Amniotic epithelial cell (primary cell): ENCODE measurements at regions not wholly inside any gene's neighbourhood (a gene's known extent, or its start where the extent isn't known, plus 50 kb on each side); places are given as distances from the start of the nearest gene placed in this dataset.
"Not testable (repeated sequence)": the region's sequence is repeated elsewhere in the genome, so short reads cannot be mapped to it uniquely, and the experiment has no call there.

ENCODE experiments used
- DNase-seq: peaks from one replicate; pipeline ENCODE4 v3.0.0-alpha.2; 2010; ENCODE audit warnings: low read depth

GRCh38 chr7:114806590-114807162 is 115.2 kb upstream of the MDFIC start:
- DNase-seq = peak; percentile 83

DNA sequence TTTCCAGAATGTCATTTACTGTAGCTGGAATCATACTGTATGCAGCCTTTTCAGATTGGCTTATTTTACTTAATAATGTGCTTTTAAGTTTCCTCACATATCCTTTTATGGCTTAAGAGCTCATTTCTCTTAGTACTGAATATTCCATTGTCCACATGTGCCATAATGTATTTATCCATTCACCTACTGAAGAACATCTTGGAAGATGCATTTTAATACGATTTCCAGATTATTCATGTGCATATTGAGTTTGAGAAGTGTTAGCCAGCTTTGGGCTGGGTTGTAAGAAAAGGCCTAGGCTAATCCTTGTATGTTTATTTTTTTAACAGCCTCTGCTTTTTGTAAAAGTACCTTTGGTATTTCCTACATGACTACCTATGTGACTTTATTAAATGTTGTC is 109.3 kb upstream of the MDFIC start:
- no peak for DNase-seq

DNA sequence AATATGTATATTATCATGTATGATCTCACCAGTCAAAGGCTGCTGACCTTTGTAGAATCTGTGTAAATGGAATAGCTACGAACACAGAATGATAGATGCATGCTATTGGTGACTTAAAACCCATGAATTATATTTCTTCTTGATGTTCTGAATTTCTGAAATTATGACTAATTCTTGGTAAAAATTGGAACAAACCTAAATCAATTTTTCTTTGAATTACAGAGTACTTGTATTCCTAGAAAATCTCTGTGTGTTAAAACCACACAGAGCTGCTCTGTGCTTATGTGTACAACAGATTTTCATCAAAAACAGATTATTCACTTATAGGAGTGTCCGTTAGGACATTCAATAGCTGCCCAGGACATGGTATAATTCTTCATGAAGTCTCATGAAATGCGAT is 108.3 kb upstream of the MDFIC start:
- no peak for DNase-seq

DNA sequence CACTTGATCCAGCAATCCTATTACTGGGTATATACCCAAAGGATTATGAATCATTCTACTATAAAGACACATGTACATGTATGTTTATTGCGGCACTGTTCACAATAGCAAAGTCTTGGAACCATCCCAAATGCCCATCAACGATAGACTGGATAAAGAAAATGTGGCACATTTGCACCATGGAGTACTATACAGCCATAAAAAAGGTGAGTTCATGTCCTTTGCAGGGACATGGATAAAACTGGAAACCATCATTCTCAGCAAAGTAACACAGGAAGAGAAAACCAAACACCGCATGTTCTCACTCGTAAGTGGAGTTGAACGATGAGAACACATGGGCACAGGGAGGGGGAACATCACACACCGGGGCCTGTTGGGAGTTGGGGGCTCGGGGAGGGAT is 104.9 kb upstream of the MDFIC start:
- DNase-seq = not testable (repeated sequence)

DNA sequence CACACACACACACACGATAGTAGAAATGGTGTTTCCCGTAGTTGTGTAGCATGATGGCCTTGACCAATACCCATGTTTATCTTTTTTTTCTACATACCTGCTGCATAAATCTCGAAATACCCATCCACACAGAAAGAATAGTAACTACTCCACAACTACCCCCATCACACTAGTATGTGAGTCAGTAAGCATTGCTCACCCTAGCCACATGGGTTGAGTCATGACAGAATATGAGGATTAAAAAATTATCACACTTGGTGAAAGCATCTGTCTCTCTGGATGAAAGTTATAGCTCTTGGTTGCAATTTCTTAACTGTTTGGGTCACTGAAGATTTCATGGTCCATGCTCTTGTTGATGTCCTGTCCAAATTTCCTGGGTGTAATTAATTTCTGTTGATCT is 103.4 kb upstream of the MDFIC start:
- peak; percentile 76 for DNase-seq

DNA sequence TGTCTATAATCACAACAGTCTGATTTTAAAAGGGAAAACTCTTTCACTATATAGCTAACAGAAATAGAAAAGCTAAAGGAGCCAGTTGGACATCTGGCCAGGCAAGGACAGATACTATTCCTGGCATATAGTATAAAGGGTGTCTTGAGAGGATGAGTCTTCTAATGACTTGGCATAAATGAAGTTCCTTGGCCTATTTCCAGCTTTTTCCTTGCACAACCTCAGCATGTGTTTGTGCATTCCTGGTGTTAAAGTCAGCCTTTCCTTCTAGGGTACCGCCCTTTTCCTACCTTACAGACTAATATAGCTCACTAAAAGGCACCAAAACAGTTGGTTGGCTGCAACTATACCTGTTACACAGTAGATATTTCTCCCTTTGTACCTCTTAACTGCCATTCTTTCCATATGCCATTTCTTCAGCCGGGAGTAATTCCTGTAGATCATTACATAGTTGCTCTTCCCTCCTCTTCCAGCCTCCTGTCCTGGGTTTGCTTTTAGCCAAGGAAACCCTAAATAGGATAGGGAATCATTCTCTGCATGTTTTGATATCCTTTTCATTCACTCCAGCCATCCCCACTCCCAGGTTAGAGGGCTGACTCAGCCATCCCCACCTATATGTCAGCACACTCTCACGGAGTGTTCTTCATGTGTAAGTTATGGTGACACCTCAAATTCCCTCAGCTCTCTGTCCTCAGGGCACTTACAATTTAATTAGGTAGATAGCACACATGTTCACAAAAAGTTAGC is 102.1 kb upstream of the MDFIC start:
- peak; percentile 98 for DNase-seq

DNA sequence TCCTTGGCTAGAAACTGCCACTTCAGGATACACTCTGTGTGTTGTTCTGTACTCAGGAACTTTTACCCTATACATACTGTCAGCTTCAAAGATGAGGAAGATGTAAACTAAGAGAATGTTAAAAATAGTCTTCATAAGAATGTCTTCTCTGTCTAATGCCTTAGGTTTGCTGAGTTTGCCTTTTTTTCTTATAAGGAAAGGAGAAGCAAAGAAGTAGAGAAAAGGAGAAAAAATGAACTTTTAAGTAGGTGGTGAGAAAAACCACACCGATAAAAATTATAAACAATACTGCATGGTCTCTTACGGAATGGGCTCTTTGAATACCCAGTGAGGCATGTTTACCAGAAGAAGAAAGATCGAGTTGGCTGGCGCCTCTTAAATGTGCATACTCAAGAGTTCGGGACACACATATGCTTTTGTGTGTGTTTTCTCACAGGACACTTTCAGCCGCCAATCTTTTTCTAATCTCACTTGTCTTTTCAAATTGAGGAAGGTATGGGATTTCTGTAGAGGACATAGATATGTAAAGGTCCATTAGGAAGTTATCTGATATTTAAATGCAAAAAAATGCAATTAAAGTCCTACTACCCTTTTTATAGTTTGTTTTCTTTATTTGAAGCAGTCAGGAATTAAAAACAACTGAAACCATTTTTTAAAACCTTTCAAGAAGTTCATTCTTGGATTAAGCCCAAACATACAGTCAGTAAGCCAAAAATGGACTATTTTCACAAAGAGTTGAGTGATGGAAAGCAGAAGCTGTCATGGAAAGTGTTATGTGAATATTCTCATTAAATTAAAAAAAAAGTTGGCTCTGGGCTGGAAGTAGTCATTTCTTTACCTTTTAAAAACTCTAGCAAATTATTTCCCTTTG is 100.6 kb upstream of the MDFIC start:
- peak; percentile 42 for DNase-seq

GRCh38 chr7:114822131-114822530 is 99.8 kb upstream of the MDFIC start:
- DNase-seq = no peak

DNA sequence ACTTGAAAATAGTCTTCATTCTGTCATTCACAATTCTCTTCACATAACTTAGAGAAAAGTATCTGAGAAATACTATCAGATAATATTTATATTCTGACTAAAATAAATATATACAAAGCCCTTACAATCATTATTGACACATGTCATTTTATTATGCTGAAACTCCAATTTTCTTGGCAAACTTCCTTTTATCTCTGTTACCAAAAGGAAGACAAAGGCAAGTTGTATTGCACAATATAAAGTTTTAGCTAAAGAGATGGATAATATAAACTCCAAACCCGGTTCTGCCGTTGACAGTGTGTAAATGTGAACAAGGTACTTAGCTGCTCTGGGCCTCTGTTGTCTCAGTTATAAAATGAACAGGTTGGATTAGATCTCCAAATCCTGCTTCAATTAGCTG is 99.0 kb upstream of the MDFIC start:
- no peak for DNase-seq

DNA sequence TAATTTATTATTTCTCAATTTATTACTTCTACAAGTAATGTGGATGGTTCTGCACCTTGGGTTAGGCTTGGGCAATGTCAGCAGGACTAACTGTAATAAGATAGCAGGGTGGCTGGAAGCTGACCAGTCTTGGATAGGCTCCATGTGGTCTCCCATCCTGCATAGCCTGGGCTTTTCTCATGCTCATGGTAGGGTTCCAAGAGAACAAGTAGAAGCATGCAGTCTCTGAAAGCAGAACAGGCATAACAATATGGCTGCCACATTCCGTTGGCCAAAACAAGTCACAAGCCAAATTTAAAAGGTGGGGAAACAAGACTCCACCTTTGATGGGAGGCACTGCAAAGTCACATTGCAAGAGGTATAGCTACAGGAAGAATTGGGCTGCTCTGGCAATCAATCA is 98.6 kb upstream of the MDFIC start:
- peak; percentile 38 for DNase-seq

GRCh38 chr7:114825423-114825951 is 96.4 kb upstream of the MDFIC start:
- no peak for DNase-seq

GRCh38 chr7:114830952-114831351 is 90.9 kb upstream of the MDFIC start:
- no peak for DNase-seq

- no peak for DNase-seq
Measured at GRCh38 chr7:114832906-114833595, 88.8 kb upstream of the MDFIC start.

- no peak for DNase-seq
Measured at GRCh38 chr7:114835303-114835702, 86.6 kb upstream of the MDFIC start.

GRCh38 chr7:114835861-114836260 is 86.0 kb upstream of the MDFIC start:
- no peak for DNase-seq

- DNase-seq = peak; percentile 67
Measured at GRCh38 chr7:114842551-114843065, 79.3 kb upstream of the MDFIC start.

GRCh38 chr7:114843102-114843501 is 78.8 kb upstream of the MDFIC start:
- no peak for DNase-seq

GRCh38 chr7:114851406-114852061 is 70.4 kb upstream of the MDFIC start:
- DNase-seq = no peak

GRCh38 chr7:114852293-114852692 is 69.6 kb upstream of the MDFIC start:
- no peak for DNase-seq

DNA sequence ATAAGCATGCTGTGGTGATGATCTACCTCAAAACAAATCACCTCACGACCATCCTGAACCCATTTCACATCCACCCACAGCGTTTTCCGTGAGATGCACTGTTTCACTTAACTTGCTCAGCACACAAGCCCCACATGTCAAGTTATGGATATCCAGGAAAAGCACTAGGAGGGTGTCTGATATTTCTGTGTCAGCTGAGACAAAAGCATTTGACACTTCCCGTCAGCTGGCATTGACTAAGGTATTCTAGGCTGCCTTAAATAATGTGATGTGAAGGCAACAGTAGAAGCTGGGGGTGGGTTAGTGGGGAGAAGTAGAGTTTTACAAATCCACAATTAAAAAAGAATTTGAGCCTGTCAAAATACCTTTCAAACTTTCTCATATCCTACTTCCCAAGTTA is 68.7 kb upstream of the MDFIC start:
- no peak for DNase-seq

DNA sequence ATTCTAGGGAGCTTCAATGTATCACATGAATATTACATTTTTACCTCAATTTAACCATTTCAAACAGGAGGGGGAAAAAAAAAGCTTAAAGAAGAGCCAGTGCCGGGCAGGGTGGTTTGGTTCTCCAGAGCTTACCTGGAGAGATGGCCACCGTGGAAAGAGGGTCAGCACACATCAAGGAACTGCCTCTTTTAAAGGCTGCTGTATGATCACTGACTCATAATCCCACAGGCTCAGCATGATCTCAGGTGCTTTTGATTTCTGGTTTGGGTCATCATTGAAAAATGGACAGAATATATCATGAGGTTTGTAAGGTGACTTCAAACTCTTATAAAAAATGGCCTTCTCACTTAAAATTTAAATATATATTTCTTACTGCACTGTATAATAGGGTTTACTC is 67.5 kb upstream of the MDFIC start:
- DNase-seq = no peak
